HG03521 (cell line): ENCODE measurements at regions not wholly inside any gene's neighbourhood (a gene's known extent, or its start where the extent isn't known, plus 50 kb on each side); places are given as distances from the start of the nearest gene placed in this dataset.
"Not testable (repeated sequence)": the region's sequence is repeated elsewhere in the genome, so short reads cannot be mapped to it uniquely, and the experiment has no call there.

Experiments used
- ATAC-seq: cut with Tn5 transposase; IDR thresholded peaks from one replicate; pipeline ENCODE4 v1.9.1; 2021; ENCODE audit warnings: mild to moderate bottlenecking, moderate library complexity; ENCODE audit not compliant: unreplicated experiment

GRCh38 chr21:38902608-38903445 lies 97.1 kb downstream of the ETS2 start:
- no peak for ATAC-seq

- ATAC-seq, result no peak
These were observed 94.8 kb downstream of the ETS2 start for GRCh38 chr21:38900499-38900898.

GRCh38 chr21:38899985-38900384 lies 94.3 kb downstream of the ETS2 start:
- not testable (repeated sequence) for ATAC-seq

GRCh38 chr21:38899277-38899947 lies 93.7 kb downstream of the ETS2 start:
- no peak for ATAC-seq

- ATAC-seq, result no peak
These were observed 92.8 kb downstream of the ETS2 start for GRCh38 chr21:38898422-38899096.

- no peak for ATAC-seq
These were observed 92.0 kb downstream of the ETS2 start for GRCh38 chr21:38897532-38898421.

- no peak for ATAC-seq
These were observed 89.2 kb downstream of the ETS2 start for GRCh38 chr21:38894899-38895298.

- ATAC-seq, result no peak
These were observed 83.3 kb downstream of the ETS2 start for GRCh38 chr21:38888991-38889561.

- ATAC-seq, result no peak
These were observed 82.0 kb downstream of the ETS2 start for GRCh38 chr21:38887749-38888148.

GRCh38 chr21:38887062-38887686 lies 81.4 kb downstream of the ETS2 start:
- no peak for ATAC-seq

GRCh38 chr21:38885909-38886308 lies 80.2 kb downstream of the ETS2 start:
- ATAC-seq, result no peak

GRCh38 chr21:38884440-38884839 lies 78.7 kb downstream of the ETS2 start:
- ATAC-seq, result no peak

GRCh38 chr21:38883142-38883541 lies 77.4 kb downstream of the ETS2 start:
- ATAC-seq, result no peak

- ATAC-seq, result no peak
These were observed 75.4 kb downstream of the ETS2 start for GRCh38 chr21:38881131-38881530.

GRCh38 chr21:38880577-38880966 lies 74.8 kb downstream of the ETS2 start:
- no peak for ATAC-seq

GRCh38 chr21:38879912-38880576 lies 74.3 kb downstream of the ETS2 start:
- no peak for ATAC-seq

GRCh38 chr21:38878379-38879179 lies 72.8 kb downstream of the ETS2 start:
- ATAC-seq, result no peak

- no peak for ATAC-seq
These were observed 70.2 kb downstream of the ETS2 start for GRCh38 chr21:38875694-38876492.
